Neural crest cell (in vitro differentiated cells): ENCODE measurements at regions not wholly inside any gene's neighbourhood (a gene's known extent, or its start where the extent isn't known, plus 50 kb on each side); places are given as distances from the start of the nearest gene placed in this dataset.

Source experiments
- DNase-seq: peaks from one replicate; pipeline ENCODE4 v3.0.0; 2021; ENCODE audit warnings: low read depth, mixed read lengths, low spot score
- H3K27ac Mint-ChIP-seq: one replicate; pipeline ENCODE4 v1.8.0; 2021; ENCODE audit warnings: mild to moderate bottlenecking, mixed read lengths; ENCODE audit not compliant: unreplicated experiment
- H3K27me3 Mint-ChIP-seq: 2 replicates; pipeline ENCODE4 v1.8.0; 2021; ENCODE audit warnings: low read depth, mild to moderate bottlenecking, mixed read lengths
- H3K36me3 Mint-ChIP-seq: 2 replicates; pipeline ENCODE4 v1.8.0; 2021; ENCODE audit warnings: low read depth, mild to moderate bottlenecking, mixed read lengths
- H3K4me1 Mint-ChIP-seq: 2 replicates; pipeline ENCODE4 v1.8.0; 2021; ENCODE audit warnings: mixed read lengths
- H3K4me3 Mint-ChIP-seq: one replicate; pipeline ENCODE4 v1.8.0; 2021; ENCODE audit warnings: mild to moderate bottlenecking, mixed read lengths
- H3K9me3 Mint-ChIP-seq: 2 replicates; pipeline ENCODE4 v1.8.0; 2021; ENCODE audit warnings: mixed read lengths
- TF ChIP-seq, protein P1 (sequence below): fragments of 200-600 bp; sonication (generic); conservative IDR thresholded peaks from 2 replicates; pipeline ENCODE4 v1.5.0; 2021; ENCODE audit warnings: antibody characterized with exemption, mild to moderate bottlenecking

- TF ChIP-seq, protein P1, sequence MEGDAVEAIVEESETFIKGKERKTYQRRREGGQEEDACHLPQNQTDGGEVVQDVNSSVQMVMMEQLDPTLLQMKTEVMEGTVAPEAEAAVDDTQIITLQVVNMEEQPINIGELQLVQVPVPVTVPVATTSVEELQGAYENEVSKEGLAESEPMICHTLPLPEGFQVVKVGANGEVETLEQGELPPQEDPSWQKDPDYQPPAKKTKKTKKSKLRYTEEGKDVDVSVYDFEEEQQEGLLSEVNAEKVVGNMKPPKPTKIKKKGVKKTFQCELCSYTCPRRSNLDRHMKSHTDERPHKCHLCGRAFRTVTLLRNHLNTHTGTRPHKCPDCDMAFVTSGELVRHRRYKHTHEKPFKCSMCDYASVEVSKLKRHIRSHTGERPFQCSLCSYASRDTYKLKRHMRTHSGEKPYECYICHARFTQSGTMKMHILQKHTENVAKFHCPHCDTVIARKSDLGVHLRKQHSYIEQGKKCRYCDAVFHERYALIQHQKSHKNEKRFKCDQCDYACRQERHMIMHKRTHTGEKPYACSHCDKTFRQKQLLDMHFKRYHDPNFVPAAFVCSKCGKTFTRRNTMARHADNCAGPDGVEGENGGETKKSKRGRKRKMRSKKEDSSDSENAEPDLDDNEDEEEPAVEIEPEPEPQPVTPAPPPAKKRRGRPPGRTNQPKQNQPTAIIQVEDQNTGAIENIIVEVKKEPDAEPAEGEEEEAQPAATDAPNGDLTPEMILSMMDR = no peak
- Mint-ChIP-seq H3K27ac (no peak overlapping the region), H3K4me1 (no peaks in the 10 kb centered on the region), H3K36me3 (no peaks in the 10 kb centered on the region), H3K9me3 (no peaks in the 10 kb centered on the region), H3K4me3 (no peak overlapping the region), H3K27me3 (no peaks in the 10 kb centered on the region)
- no peak for DNase-seq
Measured at GRCh38 chr6:153677522-153677921, 361.5 kb upstream of the OPRM1 start.

- Mint-ChIP-seq H3K27ac (no peak overlapping the region), H3K4me3 (no peak overlapping the region), H3K27me3 (no peaks in the 10 kb centered on the region), H3K36me3 (no peaks in the 10 kb centered on the region), H3K4me1 (no peaks in the 10 kb centered on the region), H3K9me3 (no peaks in the 10 kb centered on the region)
- TF ChIP-seq, protein P1 = no peak
- no peak for DNase-seq
Measured at GRCh38 chr6:153673750-153674149, 365.3 kb upstream of the OPRM1 start.

DNA sequence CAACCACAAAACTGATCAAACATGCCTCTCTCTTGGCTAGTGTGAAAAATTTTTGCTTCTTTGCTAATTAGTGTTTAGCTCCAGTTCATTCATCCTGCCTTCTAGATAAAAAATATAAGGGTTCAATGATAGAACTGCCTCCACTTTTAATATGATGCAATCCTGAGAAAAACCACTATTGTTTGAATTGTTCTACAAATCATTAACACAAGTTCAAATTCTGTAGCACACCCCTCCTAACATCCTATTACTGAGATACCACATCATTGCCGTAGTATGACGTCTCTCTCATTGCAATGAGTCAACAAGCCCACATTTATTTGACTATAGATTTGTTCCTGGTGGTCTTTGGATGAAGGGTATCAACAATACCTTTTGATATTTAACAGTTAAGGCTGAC lies 365.8 kb upstream of the OPRM1 start:
- DNase-seq = no peak
- Mint-ChIP-seq H3K36me3 (no peaks in the 10 kb centered on the region), H3K27ac (no peak overlapping the region), H3K4me3 (no peak overlapping the region), H3K27me3 (no peaks in the 10 kb centered on the region), H3K4me1 (no peaks in the 10 kb centered on the region), H3K9me3 (no peaks in the 10 kb centered on the region)
- TF ChIP-seq, protein P1 = no peak

GRCh38 chr6:153670403-153671026 lies 368.5 kb upstream of the OPRM1 start:
- Mint-ChIP-seq H3K36me3 (no peaks in the 10 kb centered on the region), H3K4me1 (no peaks in the 10 kb centered on the region), H3K4me3 (no peak overlapping the region), H3K27me3 (no peaks in the 10 kb centered on the region), H3K9me3 (no peaks in the 10 kb centered on the region), H3K27ac (no peak overlapping the region)
- DNase-seq = no peak
- TF ChIP-seq, protein P1 = no peak

- Mint-ChIP-seq H3K27ac (no peak overlapping the region), H3K9me3 (no peaks in the 10 kb centered on the region), H3K4me3 (no peak overlapping the region), H3K27me3 (no peaks in the 10 kb centered on the region), H3K36me3 (no peaks in the 10 kb centered on the region), H3K4me1 (no peaks in the 10 kb centered on the region)
- DNase-seq = no peak
- TF ChIP-seq, protein P1 = no peak
Measured at GRCh38 chr6:153668758-153669157, 370.3 kb upstream of the OPRM1 start.
